ENCODE measurements at regions not wholly inside any gene's neighbourhood (a gene's known extent, or its start where the extent isn't known, plus 50 kb on each side); places are given as distances from the start of the nearest gene placed in this dataset.

- TF ChIP-seq, protein P1, sequence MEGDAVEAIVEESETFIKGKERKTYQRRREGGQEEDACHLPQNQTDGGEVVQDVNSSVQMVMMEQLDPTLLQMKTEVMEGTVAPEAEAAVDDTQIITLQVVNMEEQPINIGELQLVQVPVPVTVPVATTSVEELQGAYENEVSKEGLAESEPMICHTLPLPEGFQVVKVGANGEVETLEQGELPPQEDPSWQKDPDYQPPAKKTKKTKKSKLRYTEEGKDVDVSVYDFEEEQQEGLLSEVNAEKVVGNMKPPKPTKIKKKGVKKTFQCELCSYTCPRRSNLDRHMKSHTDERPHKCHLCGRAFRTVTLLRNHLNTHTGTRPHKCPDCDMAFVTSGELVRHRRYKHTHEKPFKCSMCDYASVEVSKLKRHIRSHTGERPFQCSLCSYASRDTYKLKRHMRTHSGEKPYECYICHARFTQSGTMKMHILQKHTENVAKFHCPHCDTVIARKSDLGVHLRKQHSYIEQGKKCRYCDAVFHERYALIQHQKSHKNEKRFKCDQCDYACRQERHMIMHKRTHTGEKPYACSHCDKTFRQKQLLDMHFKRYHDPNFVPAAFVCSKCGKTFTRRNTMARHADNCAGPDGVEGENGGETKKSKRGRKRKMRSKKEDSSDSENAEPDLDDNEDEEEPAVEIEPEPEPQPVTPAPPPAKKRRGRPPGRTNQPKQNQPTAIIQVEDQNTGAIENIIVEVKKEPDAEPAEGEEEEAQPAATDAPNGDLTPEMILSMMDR (IDR thresholded peaks at IDR 0.05), result no peak
- TF ChIP-seq POLR2AphosphoS5 (IDR thresholded peaks at IDR 0.05; ENCODE audit: insufficient read depth in 1 of 2, low read depth in 1 of 2), result no peak
- no peak for TF ChIP-seq POLR2A (IDR thresholded peaks at IDR 0.05)
- Histone ChIP-seq H3K4me1 (no peaks in the 10 kb centered on the region), H3K36me3 (no peaks in the 10 kb centered on the region), H3K27me3 (no peaks in the 10 kb centered on the region), H3K9me3 (no peaks in the 10 kb centered on the region), H3K4me3 (no peak overlapping the region), H3K27ac (no peak overlapping the region)
- intact Hi-C loops (cut with DNase I), result no loop called here
- DNase-seq (ENCODE audit: extremely low spot score in 2 of 2), result no peak
These were observed 446.3 kb downstream of the ADCYAP1 start for GRCh38 chr18:1350931-1351450.

DNA sequence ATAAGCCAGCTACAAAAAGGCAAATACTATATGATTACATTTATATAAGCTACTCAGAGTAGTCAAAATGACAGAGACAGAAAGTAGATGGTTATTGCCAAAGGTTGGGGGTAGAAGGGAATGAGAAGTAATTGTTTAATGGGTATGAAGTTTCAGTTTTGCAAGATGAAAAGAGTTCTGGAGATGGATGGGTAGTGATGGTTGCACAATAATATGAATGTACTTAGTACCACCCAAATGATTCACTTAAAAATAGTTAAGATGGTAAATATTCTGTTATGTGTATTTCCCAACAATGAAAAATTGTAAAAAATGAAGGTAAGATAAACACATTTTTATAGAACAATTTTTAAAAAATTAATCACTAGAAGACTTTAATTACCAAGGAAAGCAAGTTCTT lies 448.4 kb downstream of the ADCYAP1 start:
- TF ChIP-seq POLR2AphosphoS5 (IDR thresholded peaks at IDR 0.05; ENCODE audit: insufficient read depth in 1 of 2, low read depth in 1 of 2), result no peak
- TF ChIP-seq, protein P1 (IDR thresholded peaks at IDR 0.05), result no peak
- TF ChIP-seq POLR2A (IDR thresholded peaks at IDR 0.05), result no peak
- Histone ChIP-seq H3K27ac (no peak overlapping the region), H3K27me3 (no peaks in the 10 kb centered on the region), H3K4me1 (no peaks in the 10 kb centered on the region), H3K36me3 (no peaks in the 10 kb centered on the region), H3K4me3 (no peak overlapping the region), H3K9me3 (no peaks in the 10 kb centered on the region)
- intact Hi-C loops (cut with DNase I), result no loop called here
- DNase-seq (ENCODE audit: extremely low spot score in 2 of 2), result no peak

DNA sequence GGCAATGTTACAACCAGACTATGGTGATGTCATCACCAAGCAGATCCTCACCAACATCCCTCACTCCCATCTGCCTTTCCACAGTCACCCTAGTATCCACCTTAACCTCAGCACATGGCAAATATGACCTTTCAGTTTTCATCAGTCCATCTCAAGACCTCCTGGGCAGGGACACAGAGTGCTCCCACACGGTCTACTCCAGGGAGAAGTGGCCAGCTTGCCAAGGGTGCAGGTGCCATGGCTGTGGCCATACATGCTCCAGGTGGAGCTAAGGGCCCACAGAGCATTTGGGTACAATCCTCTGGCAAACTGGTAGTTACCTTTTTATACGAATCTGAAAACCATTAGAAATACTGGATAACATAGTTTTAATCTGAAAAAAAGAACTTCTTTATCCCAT lies 453.1 kb downstream of the ADCYAP1 start:
- no peaks in the 10 kb centered on the region for H3K27me3 ChIP-seq
- no peak for TF ChIP-seq POLR2A (IDR thresholded peaks at IDR 0.05)
- TF ChIP-seq, protein P1 (IDR thresholded peaks at IDR 0.05), result no peak
- TF ChIP-seq POLR2AphosphoS5 (IDR thresholded peaks at IDR 0.05; ENCODE audit: insufficient read depth in 1 of 2, low read depth in 1 of 2), result no peak
- H3K9me3 ChIP-seq, result no peaks in the 10 kb centered on the region
- no peak for DNase-seq (ENCODE audit: extremely low spot score in 2 of 2)
- no peaks in the 10 kb centered on the region for H3K4me1 ChIP-seq
- no peak overlapping the region for H3K27ac ChIP-seq
- intact Hi-C loops (cut with DNase I), result no loop called here
- no peaks in the 10 kb centered on the region for H3K36me3 ChIP-seq
- no peak overlapping the region for H3K4me3 ChIP-seq

DNA sequence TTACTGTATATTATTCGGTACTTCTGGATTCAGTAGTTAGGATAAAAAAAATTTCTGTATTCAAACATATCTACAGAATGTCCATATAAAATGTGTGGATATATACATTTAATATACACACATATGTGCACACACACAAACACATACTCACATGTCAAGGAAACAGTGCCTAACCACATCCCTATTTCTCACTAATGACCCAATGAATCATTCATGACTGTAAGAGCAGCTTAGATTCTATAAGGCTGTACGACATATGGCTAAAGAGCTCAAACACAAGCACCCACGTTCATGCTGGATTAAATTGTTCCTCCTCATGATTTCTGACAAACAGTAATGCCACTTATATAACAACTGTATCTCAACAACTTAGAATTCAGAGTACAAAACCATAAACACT lies 457.3 kb downstream of the ADCYAP1 start:
- H3K27me3 ChIP-seq, result no peaks in the 10 kb centered on the region
- H3K9me3 ChIP-seq, result no peaks in the 10 kb centered on the region
- TF ChIP-seq POLR2AphosphoS5 (IDR thresholded peaks at IDR 0.05; ENCODE audit: insufficient read depth in 1 of 2, low read depth in 1 of 2) (no peak), POLR2A (IDR thresholded peaks at IDR 0.05) (no peak)
- TF ChIP-seq, protein P1 (IDR thresholded peaks at IDR 0.05), result no peak
- intact Hi-C loops (cut with DNase I), result no loop called here
- no peak overlapping the region for H3K4me3 ChIP-seq
- H3K27ac ChIP-seq, result no peak overlapping the region
- DNase-seq (ENCODE audit: extremely low spot score in 2 of 2), result no peak
- no peaks in the 10 kb centered on the region for H3K36me3 ChIP-seq
- H3K4me1 ChIP-seq, result no peaks in the 10 kb centered on the region

DNA sequence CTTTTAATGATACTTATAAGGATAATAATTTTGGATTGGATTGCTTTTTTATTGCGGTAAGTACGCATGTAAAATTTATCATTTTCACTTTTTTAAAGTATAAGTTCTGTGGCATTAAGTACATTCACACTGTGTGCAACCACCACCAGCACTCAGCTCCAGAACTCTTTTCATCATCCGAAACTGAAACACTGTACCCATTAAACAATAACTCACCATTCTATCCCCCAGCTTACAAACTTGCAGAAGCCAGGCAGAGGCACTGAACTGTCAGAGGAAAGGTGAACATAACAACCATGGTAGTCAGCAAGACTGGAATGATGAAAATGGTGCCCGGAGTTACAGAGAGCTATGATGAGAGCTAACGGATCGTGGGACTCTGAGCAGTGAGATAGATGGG lies 465.9 kb downstream of the ADCYAP1 start:
- no peak for TF ChIP-seq POLR2AphosphoS5 (IDR thresholded peaks at IDR 0.05; ENCODE audit: insufficient read depth in 1 of 2, low read depth in 1 of 2)
- TF ChIP-seq POLR2A (IDR thresholded peaks at IDR 0.05), result no peak
- TF ChIP-seq, protein P1 (IDR thresholded peaks at IDR 0.05), result no peak
- no peak overlapping the region for H3K27ac ChIP-seq
- no peaks in the 10 kb centered on the region for H3K27me3 ChIP-seq
- intact Hi-C loops (cut with DNase I), result no loop called here
- no peak for DNase-seq (ENCODE audit: extremely low spot score in 2 of 2)
- no peaks in the 10 kb centered on the region for H3K9me3 ChIP-seq
- no peaks in the 10 kb centered on the region for H3K4me1 ChIP-seq
- no peak overlapping the region for H3K4me3 ChIP-seq
- no peaks in the 10 kb centered on the region for H3K36me3 ChIP-seq
